ENCODE measurements at regions not wholly inside any gene's neighbourhood (a gene's known extent, or its start where the extent isn't known, plus 50 kb on each side); places are given as distances from the start of the nearest gene placed in this dataset.

DNA sequence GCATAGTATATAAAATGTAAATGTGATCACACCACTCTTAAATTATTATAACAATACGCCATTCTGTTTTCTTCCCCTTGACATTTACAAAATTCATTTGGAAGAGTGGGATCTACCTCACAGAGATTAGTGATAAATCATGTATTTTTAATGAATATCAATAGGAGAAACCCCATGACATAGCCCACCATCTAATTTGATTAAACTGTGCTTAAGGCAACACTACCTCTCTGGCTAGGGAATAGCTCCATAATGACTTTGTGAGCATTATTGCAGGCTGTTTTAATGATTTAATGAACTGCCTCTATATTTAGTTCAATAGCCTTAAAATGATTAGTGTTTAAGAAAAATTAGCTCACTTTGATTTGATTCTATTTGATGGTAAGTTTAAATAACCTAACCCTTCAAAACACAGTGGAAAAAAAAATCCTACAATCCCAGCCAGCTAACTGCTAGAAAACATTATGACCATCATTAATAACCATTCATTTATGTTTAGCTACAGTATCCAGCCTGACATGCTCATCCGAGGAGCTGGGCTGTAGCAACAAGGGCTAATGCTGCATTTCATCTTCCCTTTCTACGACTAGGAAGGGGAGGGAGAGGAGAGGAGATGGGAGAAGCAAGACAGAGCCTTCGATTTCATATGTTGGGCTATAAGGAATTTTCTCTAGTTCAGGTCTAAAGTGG is 75.3 kb upstream of the BCL11A start:
- no peak for TF ChIP-seq Cebpa-rat (IDR thresholded peaks at IDR 0.05)
- H3K4me2 ChIP-seq, result no peak overlapping the region
- no peak overlapping the region for H3K4me3 ChIP-seq
- no peak overlapping the region for H3K9ac ChIP-seq
- no peaks in the 10 kb centered on the region for H3K27me3 ChIP-seq
- no peaks in the 10 kb centered on the region for H4K20me1 ChIP-seq
- no peaks in the 10 kb centered on the region for H3K36me3 ChIP-seq
- peaks cover 10% of the 10 kb centered on the region for H3K4me1 ChIP-seq
- H3K27ac ChIP-seq, result no peak overlapping the region
- 0 out of 2 replicates have a peak, but pooled peaks cover 4% of the 10 kb centered on the region for H3K9me3 ChIP-seq

DNA sequence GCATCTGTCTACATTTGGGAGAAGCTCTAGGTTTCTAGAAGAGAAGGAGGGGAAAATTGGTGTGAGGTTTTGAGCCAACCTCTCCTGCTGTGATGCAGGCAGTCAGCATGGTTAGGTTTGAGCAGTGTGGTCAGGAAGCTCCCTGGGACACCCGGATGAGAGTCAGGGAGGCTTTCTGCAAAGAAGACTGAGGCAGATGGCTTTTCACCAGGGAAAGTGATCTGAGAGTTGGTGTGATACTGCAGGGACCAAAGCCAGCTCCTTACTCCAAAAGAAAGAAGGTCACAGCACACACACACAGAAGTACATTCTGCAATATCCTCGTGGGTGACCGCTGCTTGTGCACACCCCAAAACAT is 75.8 kb upstream of the BCL11A start:
- H4K20me1 ChIP-seq, result no peaks in the 10 kb centered on the region
- H3K4me2 ChIP-seq, result no peak overlapping the region
- H3K9ac ChIP-seq, result no peak overlapping the region
- H3K36me3 ChIP-seq, result no peaks in the 10 kb centered on the region
- no peak overlapping the region for H3K27ac ChIP-seq
- H3K4me3 ChIP-seq, result no peak overlapping the region
- no peaks in the 10 kb centered on the region for H3K27me3 ChIP-seq
- peaks cover 10% of the 10 kb centered on the region for H3K4me1 ChIP-seq
- 0 out of 2 replicates have a peak, but pooled peaks cover 4% of the 10 kb centered on the region for H3K9me3 ChIP-seq
- no peak for TF ChIP-seq Cebpa-rat (IDR thresholded peaks at IDR 0.05)

GRCh38 chr2:60629801-60630385 is 76.4 kb upstream of the BCL11A start:
- H3K9ac ChIP-seq, result no peak overlapping the region
- H3K27me3 ChIP-seq, result no peaks in the 10 kb centered on the region

DNA sequence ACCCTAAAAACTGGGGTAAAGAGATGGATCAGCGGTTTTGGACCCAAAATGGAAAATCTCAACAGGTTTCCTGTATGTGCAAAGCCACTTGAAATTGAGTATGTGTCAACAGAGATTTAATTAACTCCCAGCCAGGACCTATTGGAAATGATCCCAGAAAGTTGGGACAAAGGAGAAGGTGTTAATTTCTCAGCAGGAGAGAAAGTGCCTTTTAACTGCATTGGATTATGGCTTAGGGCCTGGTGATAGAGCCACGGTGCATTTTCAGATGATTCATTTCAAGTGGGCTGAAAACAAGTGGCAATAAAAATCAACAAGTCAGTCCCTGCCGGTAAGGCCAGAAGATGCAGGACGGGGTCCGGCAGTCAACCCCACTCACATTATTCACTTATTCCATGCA is 80.2 kb upstream of the BCL11A start:
- Histone ChIP-seq H3K36me3 (no peaks in the 10 kb centered on the region), H3K27me3 (no peaks in the 10 kb centered on the region), H3K27ac (no peak overlapping the region), H3K9ac (no peak overlapping the region), H4K20me1 (no peaks in the 10 kb centered on the region), H3K4me1 (peaks cover 10% of the 10 kb centered on the region), H3K4me3 (no peak overlapping the region), H3K9me3 (0 out of 2 replicates have a peak, but pooled peaks cover 4% of the 10 kb centered on the region), H3K4me2 (no peak overlapping the region)
- TF ChIP-seq Cebpa-rat (IDR thresholded peaks at IDR 0.05), result no peak

More at GRCh38 chr2:60629801-60630385, 76.4 kb upstream of the BCL11A start:
- Histone ChIP-seq H3K36me3 (no peaks in the 10 kb centered on the region), H3K4me3 (no peak overlapping the region), H4K20me1 (no peaks in the 10 kb centered on the region), H3K27ac (no peak overlapping the region), H3K4me1 (peaks cover 10% of the 10 kb centered on the region), H3K4me2 (no peak overlapping the region), H3K9me3 (0 out of 2 replicates have a peak, but pooled peaks cover 4% of the 10 kb centered on the region)
- no peak for TF ChIP-seq Cebpa-rat (IDR thresholded peaks at IDR 0.05)

- Histone ChIP-seq H4K20me1 (no peaks in the 10 kb centered on the region), H3K4me3 (no peak overlapping the region), H3K4me1 (peaks cover 10% of the 10 kb centered on the region), H3K9ac (no peak overlapping the region), H3K27ac (no peak overlapping the region), H3K4me2 (no peak overlapping the region), H3K36me3 (no peaks in the 10 kb centered on the region), H3K9me3 (0 out of 2 replicates have a peak, but pooled peaks cover 4% of the 10 kb centered on the region), H3K27me3 (no peaks in the 10 kb centered on the region)
- TF ChIP-seq Cebpa-rat (IDR thresholded peaks at IDR 0.05), result no peak
Observed at GRCh38 chr2:60634438-60634837, 81.0 kb upstream of the BCL11A start.

DNA sequence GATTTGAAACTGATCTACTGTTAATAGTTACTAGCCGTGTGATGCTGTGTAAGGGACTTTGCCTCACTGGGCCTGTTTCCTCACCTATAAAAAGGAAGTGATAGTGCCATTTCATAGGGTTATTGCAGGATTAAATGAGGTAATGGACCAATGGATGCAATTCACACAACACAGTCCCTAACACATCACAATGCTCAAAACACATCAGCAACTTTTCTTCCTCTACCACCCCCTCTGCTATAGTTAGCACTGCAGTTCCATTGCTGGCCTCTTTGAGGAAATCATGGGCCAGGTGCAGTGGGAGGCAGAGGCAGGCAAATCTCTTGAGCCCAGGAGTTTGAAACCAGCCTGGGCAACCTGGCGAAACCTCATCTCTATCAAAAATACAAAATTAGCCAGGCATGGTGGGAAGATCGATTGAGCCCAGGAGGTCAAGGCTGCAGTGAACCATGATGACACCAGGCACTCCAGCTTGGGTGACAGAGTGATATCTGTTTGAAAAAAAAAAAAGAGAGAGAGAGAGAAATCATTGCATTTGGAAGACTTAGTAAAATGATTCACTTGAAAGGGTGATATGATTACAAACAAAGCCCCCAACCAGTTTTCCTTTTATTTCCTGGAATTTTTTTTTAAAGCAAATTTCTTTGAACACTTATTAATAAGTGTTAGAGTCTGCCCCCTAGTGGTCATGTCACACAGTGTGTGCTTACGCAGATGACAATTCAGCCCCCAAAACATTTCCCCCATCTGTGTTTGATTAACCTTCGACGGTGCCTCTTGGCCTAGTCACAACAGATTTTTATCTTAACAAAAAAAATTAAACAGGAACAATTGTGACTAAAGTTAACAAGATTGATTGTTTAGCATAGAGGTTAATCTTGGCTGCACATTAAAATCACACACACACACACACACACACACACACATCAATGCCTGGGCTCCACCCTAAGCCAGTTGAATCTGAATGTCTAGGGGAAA is 88.6 kb upstream of the BCL11A start:
- Histone ChIP-seq H3K27ac (no peak overlapping the region), H3K27me3 (no peaks in the 10 kb centered on the region), H3K4me3 (no peak overlapping the region), H4K20me1 (no peaks in the 10 kb centered on the region), H3K4me1 (peaks cover 13% of the 10 kb centered on the region), H3K36me3 (no peaks in the 10 kb centered on the region), H3K9me3 (no peaks in the 10 kb centered on the region), H3K9ac (no peak overlapping the region), H3K4me2 (peak overlapping the region; percentile 40)
- TF ChIP-seq Cebpa-rat (IDR thresholded peaks at IDR 0.05), result no peak

GRCh38 chr2:60643747-60644146 is 90.3 kb upstream of the BCL11A start:
- Histone ChIP-seq H3K9ac (no peak overlapping the region), H3K27ac (no peak overlapping the region), H3K4me3 (no peak overlapping the region), H4K20me1 (no peaks in the 10 kb centered on the region), H3K4me1 (peaks cover 13% of the 10 kb centered on the region), H3K4me2 (no peak overlapping the region), H3K27me3 (no peaks in the 10 kb centered on the region), H3K36me3 (no peaks in the 10 kb centered on the region), H3K9me3 (no peaks in the 10 kb centered on the region)
- no peak for TF ChIP-seq Cebpa-rat (IDR thresholded peaks at IDR 0.05)

DNA sequence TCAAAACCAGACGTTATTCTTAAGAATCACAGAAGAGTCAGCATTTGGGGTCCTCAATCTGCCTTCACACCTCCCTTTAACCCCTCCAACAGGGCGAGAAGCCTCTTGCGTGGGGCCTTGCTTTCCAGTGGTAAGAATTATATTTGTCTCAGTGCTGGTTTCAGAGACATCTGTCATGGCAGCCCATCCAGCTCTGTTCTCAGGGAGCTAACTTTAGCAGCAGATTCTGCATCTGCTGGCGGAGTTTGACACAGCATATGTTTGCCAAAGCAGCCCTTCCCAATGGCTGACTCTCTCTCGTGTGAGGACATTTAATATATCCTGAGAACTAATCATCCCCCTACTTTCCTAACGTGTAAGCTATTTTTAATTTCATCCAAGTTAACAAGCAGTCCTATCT is 91.5 kb upstream of the BCL11A start:
- Histone ChIP-seq H3K4me1 (peaks cover 13% of the 10 kb centered on the region), H3K27me3 (no peaks in the 10 kb centered on the region), H3K9ac (no peak overlapping the region), H3K4me3 (no peak overlapping the region), H3K36me3 (no peaks in the 10 kb centered on the region), H3K9me3 (no peaks in the 10 kb centered on the region), H3K4me2 (no peak overlapping the region), H3K27ac (no peak overlapping the region), H4K20me1 (no peaks in the 10 kb centered on the region)
- TF ChIP-seq Cebpa-rat (IDR thresholded peaks at IDR 0.05), result no peak

- H3K9ac ChIP-seq, result no peak overlapping the region
- no peak overlapping the region for H3K4me3 ChIP-seq
- no peak overlapping the region for H3K4me2 ChIP-seq
- no peaks in the 10 kb centered on the region for H3K4me1 ChIP-seq
- H3K27ac ChIP-seq, result no peak overlapping the region
- H3K36me3 ChIP-seq, result no peaks in the 10 kb centered on the region
- TF ChIP-seq Cebpa-rat (IDR thresholded peaks at IDR 0.05), result no peak
- no peaks in the 10 kb centered on the region for H3K9me3 ChIP-seq
- H4K20me1 ChIP-seq, result no peaks in the 10 kb centered on the region
- H3K27me3 ChIP-seq, result no peaks in the 10 kb centered on the region
Observed at GRCh38 chr2:60648191-60648590, 94.7 kb upstream of the BCL11A start.

DNA sequence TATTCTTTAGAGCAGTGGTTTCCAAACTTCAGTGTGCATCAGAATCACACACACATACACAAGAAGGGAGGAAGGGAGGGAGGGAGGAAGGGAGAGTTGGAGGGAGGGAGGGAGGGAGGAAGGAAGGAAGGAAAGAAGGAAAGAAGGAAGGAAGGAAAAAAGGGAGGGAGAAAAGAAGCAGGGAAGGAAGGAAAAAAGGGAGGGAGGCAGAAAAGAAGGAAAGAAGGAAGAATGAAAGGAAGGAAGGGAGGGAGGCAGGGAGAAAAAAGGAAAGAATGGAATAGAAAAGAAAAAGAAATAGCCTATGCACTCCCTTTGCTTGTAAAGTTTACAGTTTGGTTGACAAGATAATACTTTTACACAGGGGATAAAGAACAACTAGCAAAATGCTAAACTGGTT is 96.3 kb upstream of the BCL11A start:
- Histone ChIP-seq H3K9ac (no peak overlapping the region), H3K4me3 (no peak overlapping the region), H3K4me1 (no peaks in the 10 kb centered on the region), H3K9me3 (no peaks in the 10 kb centered on the region), H3K27ac (no peak overlapping the region), H3K4me2 (no peak overlapping the region), H3K27me3 (no peaks in the 10 kb centered on the region), H3K36me3 (no peaks in the 10 kb centered on the region), H4K20me1 (no peaks in the 10 kb centered on the region)
- no peak for TF ChIP-seq Cebpa-rat (IDR thresholded peaks at IDR 0.05)
